ENCODE measurements at regions not wholly inside any gene's neighbourhood (a gene's known extent, or its start where the extent isn't known, plus 50 kb on each side); places are given as distances from the start of the nearest gene placed in this dataset.

DNA sequence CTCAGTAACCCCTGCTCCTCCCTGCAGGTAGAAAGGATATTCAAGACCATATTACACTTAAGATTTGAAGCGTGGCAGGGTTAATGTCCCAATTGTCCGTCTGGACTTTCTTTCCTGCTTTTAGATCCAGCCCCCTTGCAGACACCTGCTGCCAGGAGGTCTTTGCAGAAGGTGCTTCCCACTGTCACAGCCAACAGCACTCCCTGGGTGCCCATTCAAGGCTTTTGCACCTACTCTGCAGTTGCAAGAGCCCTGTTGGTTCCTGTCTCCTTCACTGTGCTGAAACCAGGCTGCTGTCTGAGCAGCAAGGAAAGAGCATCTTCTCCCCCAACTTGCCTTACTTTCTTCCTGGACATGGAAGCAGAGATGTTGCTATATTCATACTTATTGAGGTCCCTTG, 1043.0 kb upstream of the POU3F3 start:
- TF ChIP-seq, protein P1, sequence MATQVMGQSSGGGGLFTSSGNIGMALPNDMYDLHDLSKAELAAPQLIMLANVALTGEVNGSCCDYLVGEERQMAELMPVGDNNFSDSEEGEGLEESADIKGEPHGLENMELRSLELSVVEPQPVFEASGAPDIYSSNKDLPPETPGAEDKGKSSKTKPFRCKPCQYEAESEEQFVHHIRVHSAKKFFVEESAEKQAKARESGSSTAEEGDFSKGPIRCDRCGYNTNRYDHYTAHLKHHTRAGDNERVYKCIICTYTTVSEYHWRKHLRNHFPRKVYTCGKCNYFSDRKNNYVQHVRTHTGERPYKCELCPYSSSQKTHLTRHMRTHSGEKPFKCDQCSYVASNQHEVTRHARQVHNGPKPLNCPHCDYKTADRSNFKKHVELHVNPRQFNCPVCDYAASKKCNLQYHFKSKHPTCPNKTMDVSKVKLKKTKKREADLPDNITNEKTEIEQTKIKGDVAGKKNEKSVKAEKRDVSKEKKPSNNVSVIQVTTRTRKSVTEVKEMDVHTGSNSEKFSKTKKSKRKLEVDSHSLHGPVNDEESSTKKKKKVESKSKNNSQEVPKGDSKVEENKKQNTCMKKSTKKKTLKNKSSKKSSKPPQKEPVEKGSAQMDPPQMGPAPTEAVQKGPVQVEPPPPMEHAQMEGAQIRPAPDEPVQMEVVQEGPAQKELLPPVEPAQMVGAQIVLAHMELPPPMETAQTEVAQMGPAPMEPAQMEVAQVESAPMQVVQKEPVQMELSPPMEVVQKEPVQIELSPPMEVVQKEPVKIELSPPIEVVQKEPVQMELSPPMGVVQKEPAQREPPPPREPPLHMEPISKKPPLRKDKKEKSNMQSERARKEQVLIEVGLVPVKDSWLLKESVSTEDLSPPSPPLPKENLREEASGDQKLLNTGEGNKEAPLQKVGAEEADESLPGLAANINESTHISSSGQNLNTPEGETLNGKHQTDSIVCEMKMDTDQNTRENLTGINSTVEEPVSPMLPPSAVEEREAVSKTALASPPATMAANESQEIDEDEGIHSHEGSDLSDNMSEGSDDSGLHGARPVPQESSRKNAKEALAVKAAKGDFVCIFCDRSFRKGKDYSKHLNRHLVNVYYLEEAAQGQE (IDR thresholded peaks at IDR 0.05; ENCODE audit: low read depth, low read length), result no peak
- TF ChIP-seq EP300 (IDR thresholded peaks at IDR 0.05; ENCODE audit: borderline replicate concordance in 1 of 2, low read depth in 1 of 2, low read length in 1 of 2) (no peak), POLR2AphosphoS5 (IDR thresholded peaks at IDR 0.05; ENCODE audit: low read depth, low read length) (no peak), FOXM1 (IDR thresholded peaks at IDR 0.05; ENCODE audit: low read depth) (no peak), RFX5 (IDR thresholded peaks at IDR 0.05; ENCODE audit: low read length) (no peak)
- TF ChIP-seq, protein P2, sequence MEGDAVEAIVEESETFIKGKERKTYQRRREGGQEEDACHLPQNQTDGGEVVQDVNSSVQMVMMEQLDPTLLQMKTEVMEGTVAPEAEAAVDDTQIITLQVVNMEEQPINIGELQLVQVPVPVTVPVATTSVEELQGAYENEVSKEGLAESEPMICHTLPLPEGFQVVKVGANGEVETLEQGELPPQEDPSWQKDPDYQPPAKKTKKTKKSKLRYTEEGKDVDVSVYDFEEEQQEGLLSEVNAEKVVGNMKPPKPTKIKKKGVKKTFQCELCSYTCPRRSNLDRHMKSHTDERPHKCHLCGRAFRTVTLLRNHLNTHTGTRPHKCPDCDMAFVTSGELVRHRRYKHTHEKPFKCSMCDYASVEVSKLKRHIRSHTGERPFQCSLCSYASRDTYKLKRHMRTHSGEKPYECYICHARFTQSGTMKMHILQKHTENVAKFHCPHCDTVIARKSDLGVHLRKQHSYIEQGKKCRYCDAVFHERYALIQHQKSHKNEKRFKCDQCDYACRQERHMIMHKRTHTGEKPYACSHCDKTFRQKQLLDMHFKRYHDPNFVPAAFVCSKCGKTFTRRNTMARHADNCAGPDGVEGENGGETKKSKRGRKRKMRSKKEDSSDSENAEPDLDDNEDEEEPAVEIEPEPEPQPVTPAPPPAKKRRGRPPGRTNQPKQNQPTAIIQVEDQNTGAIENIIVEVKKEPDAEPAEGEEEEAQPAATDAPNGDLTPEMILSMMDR (IDR thresholded peaks at IDR 0.05), result no peak
